ENCODE measurements at regions not wholly inside any gene's neighbourhood (a gene's known extent, or its start where the extent isn't known, plus 50 kb on each side); places are given as distances from the start of the nearest gene placed in this dataset.
"Not testable (repeated sequence)": the region's sequence is repeated elsewhere in the genome, so short reads cannot be mapped to it uniquely, and the experiment has no call there.

- DNase-seq = no peak
Measured at GRCh38 chr4:128688033-128688721, 121.3 kb upstream of the JADE1 start.

DNA sequence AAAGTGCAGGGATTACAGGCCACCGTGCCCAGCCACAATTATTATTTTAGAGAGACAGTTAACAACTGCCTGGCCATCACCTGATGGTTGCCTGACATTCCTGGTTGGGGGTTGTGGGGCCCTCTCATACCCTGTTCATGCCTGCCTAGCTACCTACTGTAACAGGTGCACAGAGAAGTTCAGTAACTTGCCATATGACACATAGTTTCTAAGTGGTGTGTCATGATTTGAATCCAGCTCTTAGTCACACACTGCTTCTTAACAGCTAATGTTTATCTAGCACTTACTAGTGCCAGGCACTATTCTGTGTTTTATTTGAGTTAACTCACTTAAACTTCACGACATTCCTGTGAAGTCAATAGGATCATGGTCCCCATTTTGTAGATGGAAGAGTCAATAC, 122.7 kb upstream of the JADE1 start:
- no peak for DNase-seq

- DNase-seq = no peak
Measured at GRCh38 chr4:128686032-128686465, 123.5 kb upstream of the JADE1 start.

- no peak for DNase-seq
Measured at GRCh38 chr4:128684016-128684415, 125.5 kb upstream of the JADE1 start.

DNA sequence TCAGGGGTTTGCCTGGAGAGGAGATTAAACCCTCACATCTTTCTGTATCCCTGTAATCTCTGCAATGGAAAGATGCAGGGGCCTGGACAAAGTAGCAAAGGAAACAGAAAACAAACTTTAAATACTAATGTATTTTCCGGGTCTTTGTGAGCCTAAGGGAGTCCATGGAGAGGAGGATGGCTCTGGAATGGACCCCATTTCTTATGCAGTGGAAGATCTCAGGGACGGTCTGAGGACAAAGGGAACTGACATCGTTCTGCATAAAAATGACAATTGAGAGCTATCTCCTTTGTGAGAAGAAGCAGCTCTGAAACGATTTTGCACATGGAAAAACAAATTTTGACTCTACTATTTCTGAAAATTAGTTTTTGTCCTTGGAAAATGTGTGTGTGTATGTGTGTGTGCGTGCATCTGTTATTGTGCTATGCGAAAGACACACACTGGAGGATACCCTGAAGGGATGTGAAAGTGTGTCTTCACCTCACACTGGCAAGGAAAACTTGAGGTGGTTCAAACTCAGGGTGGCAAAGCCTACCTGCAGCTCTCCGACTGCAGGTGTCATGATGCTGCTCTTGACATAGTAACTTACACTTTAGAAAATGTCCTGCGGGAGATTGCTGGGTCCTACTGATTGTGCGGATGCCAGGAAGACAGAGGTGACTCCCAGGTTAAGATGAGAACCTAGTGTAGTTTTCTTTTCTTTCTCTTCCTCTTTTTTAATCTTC, 126.4 kb upstream of the JADE1 start:
- no peak for DNase-seq

DNA sequence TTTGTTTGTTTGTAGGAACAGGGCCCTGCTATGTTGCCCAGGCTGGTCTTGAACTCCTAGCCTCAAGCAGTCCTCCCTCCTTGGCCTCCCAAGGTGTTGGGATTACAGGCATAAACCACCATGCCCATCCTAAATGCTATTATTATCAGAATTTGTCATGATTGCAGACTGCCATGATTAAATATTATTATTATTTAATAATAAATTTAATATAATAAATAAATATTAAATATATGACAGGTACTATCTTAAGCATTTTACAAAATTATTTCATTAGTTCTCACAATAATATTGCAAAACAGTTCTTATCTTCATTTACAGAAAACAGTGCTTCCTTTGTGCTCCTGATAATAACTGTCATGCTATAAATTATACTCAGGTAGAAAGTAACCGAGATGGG, 133.4 kb upstream of the JADE1 start:
- no peak for DNase-seq

DNA sequence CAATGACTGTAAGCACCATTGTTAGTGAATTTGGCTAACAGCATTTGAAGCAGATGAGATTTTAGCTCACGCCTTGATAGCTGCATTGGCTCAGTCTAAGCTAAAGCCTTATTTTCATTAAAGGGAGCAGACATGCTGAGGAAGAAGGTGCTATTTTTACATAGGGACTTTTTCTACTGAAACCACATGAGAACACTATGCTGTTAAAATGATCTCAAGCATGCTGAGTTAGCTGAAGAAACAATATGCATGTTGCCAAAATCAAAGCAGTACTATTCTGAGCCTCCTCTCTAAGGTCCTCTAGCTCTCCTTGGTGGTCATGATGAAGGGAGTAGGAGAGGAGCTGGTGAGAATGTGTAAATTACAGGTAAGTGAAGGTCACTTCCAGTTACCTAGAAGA, 134.4 kb upstream of the JADE1 start:
- DNase-seq = no peak

DNA sequence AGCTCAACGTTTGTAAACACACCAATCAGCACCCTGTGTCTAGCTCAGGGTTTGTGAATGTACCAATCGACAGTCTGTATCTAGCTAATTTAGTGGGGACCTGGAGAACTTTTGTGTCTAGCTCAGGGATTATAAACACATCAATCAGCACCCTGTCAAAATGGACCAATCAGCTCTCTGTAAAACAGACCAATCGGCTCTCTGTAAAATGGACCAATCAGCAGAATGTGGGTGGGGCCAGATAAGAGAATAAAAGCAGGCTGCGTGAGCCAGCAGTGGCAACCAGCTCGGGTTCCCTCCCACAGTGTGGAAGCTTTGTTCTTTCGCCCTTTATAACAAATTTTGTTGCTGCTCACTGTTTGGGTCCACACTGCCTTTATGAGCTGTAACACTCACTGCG, 136.3 kb upstream of the JADE1 start:
- not testable (repeated sequence) for DNase-seq

DNA sequence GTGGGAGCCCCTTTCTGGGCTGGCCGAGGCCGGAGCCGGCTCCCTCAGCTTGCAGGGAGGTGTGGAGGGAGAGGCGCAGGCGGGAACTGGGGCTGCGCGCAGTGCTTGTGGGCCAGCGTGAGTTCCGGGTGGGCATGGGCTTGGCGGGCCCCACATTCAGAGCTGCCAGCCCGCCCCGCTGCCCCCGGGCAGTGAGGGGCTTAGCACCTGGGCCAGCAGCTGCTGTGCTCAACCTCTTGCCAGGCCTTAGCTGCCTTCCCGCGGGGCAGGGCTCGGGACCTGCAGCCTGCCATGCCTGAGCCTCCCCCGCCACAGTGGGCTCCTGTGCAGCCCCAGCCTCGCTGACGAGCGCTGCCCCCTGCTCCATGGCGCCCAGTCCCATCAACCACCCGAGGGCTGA, 136.9 kb upstream of the JADE1 start:
- DNase-seq = not testable (repeated sequence)

DNA sequence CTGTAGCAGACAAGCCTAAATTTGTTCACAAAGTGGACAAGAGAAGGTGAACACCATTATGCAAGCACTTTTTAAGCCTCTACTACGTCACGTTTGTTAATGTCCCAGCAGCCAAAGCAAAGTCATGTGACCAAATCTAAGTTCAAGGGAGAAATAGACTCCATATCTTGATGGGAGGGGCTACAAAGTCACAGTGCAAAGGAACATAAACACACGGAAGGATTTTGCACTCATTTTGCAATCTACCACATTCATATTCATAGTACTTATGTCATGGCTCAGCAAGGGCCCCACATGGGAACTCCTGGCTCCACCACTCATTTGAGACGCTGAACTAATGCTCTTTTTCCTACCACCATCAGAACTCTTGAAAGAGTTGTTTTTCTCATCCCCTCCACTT, 139.0 kb upstream of the JADE1 start:
- no peak for DNase-seq

DNA sequence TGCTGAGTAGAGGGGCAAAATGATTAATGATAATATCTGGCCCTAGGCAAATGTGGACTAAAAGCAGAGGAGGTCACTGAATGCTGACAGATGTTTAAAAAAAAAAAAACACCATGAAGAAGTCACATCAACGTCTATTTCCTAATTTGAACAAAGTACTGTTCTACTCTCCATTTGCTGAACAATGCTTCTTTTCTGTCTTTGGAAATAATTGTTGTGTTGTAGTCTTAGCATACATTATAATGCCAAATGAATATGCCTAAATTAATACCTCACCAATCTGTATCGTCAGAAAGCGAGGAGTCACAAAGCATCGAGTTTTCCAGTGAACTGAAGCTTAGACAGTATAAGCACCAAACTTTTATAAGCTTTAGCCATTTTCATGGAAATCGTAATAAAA, 140.9 kb upstream of the JADE1 start:
- DNase-seq = no peak

DNA sequence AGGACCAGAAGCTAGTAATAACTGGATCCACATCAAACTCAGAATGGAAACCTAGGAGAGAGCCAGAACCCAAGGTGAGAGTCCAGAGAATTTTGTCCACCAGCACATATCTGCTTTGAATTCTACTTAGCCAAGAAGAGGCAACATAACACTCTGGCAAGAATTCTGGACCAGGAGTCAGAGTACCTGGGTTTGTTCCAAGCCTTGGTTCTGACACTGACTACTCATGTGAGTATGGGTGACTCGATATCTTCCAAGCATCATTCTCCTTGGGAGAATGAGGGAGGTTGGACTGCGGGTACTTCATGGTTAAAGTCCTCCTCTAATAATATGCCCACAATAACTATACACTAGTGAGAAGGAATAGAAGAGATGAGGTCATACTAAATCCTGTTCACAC, 144.0 kb upstream of the JADE1 start:
- DNase-seq = no peak

DNA sequence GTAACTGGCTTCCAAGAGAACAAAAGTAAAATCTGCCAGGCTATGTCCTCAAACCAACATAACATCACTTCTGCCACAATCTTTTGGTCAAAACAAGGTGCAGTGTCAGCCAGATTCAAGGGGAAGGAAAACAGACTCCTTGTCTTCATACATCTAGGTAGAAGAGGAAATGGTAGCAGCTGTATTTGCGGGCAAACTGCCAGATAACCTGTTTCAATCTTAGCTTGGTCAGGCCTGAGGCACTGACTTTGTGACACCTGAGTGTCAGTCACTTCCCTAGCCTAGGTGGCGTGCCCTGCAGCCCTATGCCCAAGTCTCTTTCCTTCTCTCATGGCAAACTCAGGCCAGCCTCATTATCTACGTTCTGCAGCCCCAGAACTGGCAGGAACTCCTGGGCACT, 146.2 kb upstream of the JADE1 start:
- no peak for DNase-seq

GRCh38 chr4:128661479-128661878, 148.0 kb upstream of the JADE1 start:
- DNase-seq = no peak

- DNase-seq = no peak
Measured at GRCh38 chr4:128660361-128661215, 148.9 kb upstream of the JADE1 start.

- DNase-seq = no peak
Measured at GRCh38 chr4:128658214-128658631, 151.3 kb upstream of the JADE1 start.

- no peak for DNase-seq
Measured at GRCh38 chr4:128657638-128658037, 151.9 kb upstream of the JADE1 start.

DNA sequence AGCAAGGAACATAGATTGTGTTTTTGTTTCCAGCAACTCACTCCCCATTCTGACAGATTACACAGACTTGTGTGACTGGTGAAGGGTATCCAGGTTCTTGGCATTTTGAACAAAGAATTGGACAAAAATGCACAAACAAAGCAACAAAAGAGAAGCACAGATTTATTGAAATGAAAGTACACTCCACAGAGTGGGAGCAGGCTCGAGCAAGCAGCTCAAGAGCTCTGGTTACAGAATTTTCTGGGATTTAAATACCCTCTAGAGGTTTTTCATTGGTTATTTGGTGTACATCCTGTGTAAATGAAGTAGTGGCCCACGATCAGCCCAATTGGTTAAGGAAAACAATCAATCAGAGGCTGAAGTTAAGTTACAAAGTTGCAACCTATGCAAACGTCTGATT, 155.0 kb upstream of the JADE1 start:
- no peak for DNase-seq

DNA sequence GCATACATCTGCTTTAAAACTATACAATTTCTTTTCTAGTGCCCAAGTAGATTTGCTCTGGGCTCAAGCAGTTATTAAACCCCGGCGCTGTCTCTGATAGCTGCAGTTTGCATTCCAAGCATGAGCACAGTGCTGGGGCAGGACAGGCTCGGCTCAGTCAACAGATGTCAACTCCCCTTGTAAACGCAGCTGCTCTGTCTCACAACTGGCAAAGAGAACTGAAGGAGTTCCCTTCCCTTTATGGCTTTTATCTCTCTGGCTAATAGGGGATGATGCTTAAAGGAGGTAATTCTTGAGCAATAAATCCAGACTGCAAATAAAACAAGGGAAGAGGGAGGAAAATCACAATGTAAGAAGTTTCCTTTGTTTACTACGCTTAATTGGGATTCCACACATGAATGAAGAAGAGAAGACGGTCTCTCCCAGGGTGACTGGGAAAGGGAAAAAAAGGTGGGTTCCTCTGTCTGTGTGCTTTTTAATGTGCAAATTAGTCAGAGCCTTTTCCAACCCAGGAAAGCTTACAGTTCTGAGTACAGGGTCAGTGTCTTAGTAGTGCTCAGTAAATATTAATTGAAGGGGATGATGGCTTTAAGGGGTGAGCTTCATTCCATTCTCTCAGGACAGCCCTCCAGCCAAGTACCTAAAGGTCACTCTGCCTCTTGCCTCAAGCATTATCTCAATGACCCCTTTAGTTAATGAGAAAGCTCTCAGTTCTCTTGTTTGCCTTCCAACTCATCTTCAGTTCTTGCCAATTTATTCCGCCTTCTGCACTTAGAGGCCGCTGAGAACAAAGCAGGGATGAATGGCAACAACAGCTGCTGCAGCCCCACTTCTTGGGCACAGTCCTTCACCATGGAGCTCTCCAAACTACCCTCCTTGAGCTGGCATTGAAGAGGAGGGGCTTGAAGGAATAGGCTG, 155.7 kb upstream of the JADE1 start:
- no peak for DNase-seq

DNA sequence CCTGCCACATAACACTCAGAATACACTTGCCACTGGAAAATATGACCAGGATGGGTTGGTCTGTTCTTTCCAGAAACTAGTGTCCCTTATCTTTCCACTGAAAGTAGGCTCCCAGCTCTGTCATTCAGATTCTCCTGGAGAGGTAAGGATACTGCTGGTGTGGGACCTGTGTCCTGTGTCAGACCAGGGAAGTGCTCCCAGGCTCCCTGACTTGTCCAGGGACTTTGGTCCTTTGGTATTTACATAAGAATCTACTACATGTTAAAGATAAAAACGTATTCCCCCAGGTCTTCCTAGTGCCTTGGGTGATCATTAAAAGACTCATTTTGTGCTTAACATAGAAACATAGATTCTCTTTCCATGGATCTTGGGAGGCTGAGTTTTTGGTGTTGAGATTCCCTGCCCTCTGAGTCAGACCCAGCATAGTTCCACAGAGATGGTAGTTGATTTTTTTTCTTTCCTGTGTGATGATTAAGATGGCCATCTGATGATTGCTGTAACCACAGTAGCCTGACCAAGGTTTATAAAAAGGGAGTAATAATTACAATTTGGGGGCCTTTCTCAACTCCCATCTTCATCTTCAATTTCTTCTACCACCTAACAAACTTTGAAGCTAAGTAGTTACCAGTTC, 159.8 kb upstream of the JADE1 start:
- no peak for DNase-seq

GRCh38 chr4:128649161-128649560, 160.3 kb upstream of the JADE1 start:
- no peak for DNase-seq

- no peak for DNase-seq
Measured at GRCh38 chr4:128648021-128648420, 161.5 kb upstream of the JADE1 start.

Measured in stimulated activated CD4-positive, alpha-beta T cell treated with anti-CD3 and anti-CD28 coated beads, Interleukin-2, amount 100 ng/mL, for 24 hours (primary cell).